Glutamatergic neuron (in vitro differentiated cells): ENCODE measurements at regions not wholly inside any gene's neighbourhood (a gene's known extent, or its start where the extent isn't known, plus 50 kb on each side); places are given as distances from the start of the nearest gene placed in this dataset.

ENCODE experiments used
- DNase-seq: peaks from one replicate; pipeline ENCODE4 v3.0.0; 2022
- H3K27ac Mint-ChIP-seq: one replicate; pipeline ENCODE4 v1.8.0; 2020; ENCODE audit warnings: mild to moderate bottlenecking, mixed read lengths, inconsistent platforms; ENCODE audit not compliant: unreplicated experiment
- H3K27me3 Mint-ChIP-seq: one replicate; pipeline ENCODE4 v1.8.0; 2020; ENCODE audit warnings: mild to moderate bottlenecking, moderate library complexity, mixed read lengths, inconsistent platforms; ENCODE audit not compliant: unreplicated experiment
- H3K36me3 Mint-ChIP-seq: one replicate; pipeline ENCODE4 v1.8.0; 2020; ENCODE audit warnings: mild to moderate bottlenecking, mixed read lengths, inconsistent platforms; ENCODE audit not compliant: unreplicated experiment
- H3K4me1 Mint-ChIP-seq: one replicate; pipeline ENCODE4 v1.8.0; 2020; ENCODE audit warnings: mild to moderate bottlenecking, low read depth, mixed read lengths, inconsistent platforms; ENCODE audit not compliant: unreplicated experiment
- H3K4me3 Mint-ChIP-seq: one replicate; pipeline ENCODE4 v1.8.0; 2020; ENCODE audit warnings: mild to moderate bottlenecking, mixed read lengths, inconsistent platforms; ENCODE audit not compliant: unreplicated experiment
- H3K9me3 Mint-ChIP-seq: one replicate; pipeline ENCODE4 v1.8.0; 2020; ENCODE audit warnings: mild to moderate bottlenecking, moderate library complexity, mixed read lengths, inconsistent platforms; ENCODE audit not compliant: unreplicated experiment
- CTCF ChIP-seq: fragments of 200-600 bp; sonication (generic); IDR thresholded peaks from one replicate; pipeline ENCODE4 v1.5.0; 2021; ENCODE audit not compliant: partially characterized antibody, unreplicated experiment

- H3K36me3 Mint-ChIP-seq: no peaks in the 10 kb centered on the region
- no peak overlapping the region for H3K27ac Mint-ChIP-seq
- H3K27me3 Mint-ChIP-seq: no peaks in the 10 kb centered on the region
- H3K9me3 Mint-ChIP-seq: no peaks in the 10 kb centered on the region
- no peak for TF ChIP-seq CTCF
- H3K4me1 Mint-ChIP-seq: peaks cover 5% of the 10 kb centered on the region
- H3K4me3 Mint-ChIP-seq: no peak overlapping the region
- DNase-seq: no peak
These were observed 163.7 kb upstream of the ZBED5 start for GRCh38 chr11:11021563-11021962.

GRCh38 chr11:11020747-11021149 lies 162.9 kb upstream of the ZBED5 start:
- H3K9me3 Mint-ChIP-seq: no peaks in the 10 kb centered on the region
- H3K36me3 Mint-ChIP-seq: no peaks in the 10 kb centered on the region
- H3K27me3 Mint-ChIP-seq: no peaks in the 10 kb centered on the region
- no peak for DNase-seq
- no peak overlapping the region for H3K27ac Mint-ChIP-seq
- peaks cover 5% of the 10 kb centered on the region for H3K4me1 Mint-ChIP-seq
- H3K4me3 Mint-ChIP-seq: no peak overlapping the region
- TF ChIP-seq CTCF: no peak

GRCh38 chr11:11020219-11020726 lies 162.4 kb upstream of the ZBED5 start:
- Mint-ChIP-seq H3K27ac (no peak overlapping the region), H3K27me3 (no peaks in the 10 kb centered on the region), H3K9me3 (no peaks in the 10 kb centered on the region)

GRCh38 chr11:11016943-11017342 lies 159.1 kb upstream of the ZBED5 start:
- peaks cover 5% of the 10 kb centered on the region for H3K4me1 Mint-ChIP-seq
- H3K9me3 Mint-ChIP-seq: no peaks in the 10 kb centered on the region
- no peak overlapping the region for H3K4me3 Mint-ChIP-seq
- no peak for DNase-seq
- no peak overlapping the region for H3K27ac Mint-ChIP-seq
- H3K36me3 Mint-ChIP-seq: no peaks in the 10 kb centered on the region
- H3K27me3 Mint-ChIP-seq: no peaks in the 10 kb centered on the region
- TF ChIP-seq CTCF: no peak

More at GRCh38 chr11:11020219-11020726, 162.4 kb upstream of the ZBED5 start:
- Mint-ChIP-seq H3K4me1 (peaks cover 5% of the 10 kb centered on the region), H3K36me3 (no peaks in the 10 kb centered on the region), H3K4me3 (no peak overlapping the region)
- TF ChIP-seq CTCF: no peak
- no peak for DNase-seq

- Mint-ChIP-seq H3K27me3 (no peaks in the 10 kb centered on the region), H3K9me3 (peaks cover 1% of the 10 kb centered on the region), H3K36me3 (no peaks in the 10 kb centered on the region), H3K4me1 (peaks cover 7% of the 10 kb centered on the region), H3K27ac (no peak overlapping the region), H3K4me3 (no peak overlapping the region)
- DNase-seq: no peak
- no peak for TF ChIP-seq CTCF
These were observed 158.2 kb upstream of the ZBED5 start for GRCh38 chr11:11016068-11016467.
